NCI-H774 (cell line): ENCODE measurements at regions not wholly inside any gene's neighbourhood (a gene's known extent, or its start where the extent isn't known, plus 50 kb on each side); places are given as distances from the start of the nearest gene placed in this dataset.
"Not testable (repeated sequence)": the region's sequence is repeated elsewhere in the genome, so short reads cannot be mapped to it uniquely, and the experiment has no call there.

Source experiments
- DNase-seq: peaks from one replicate; lab custom pipeline; 2025; lab: John Stamatoyannopoulos, UW

GRCh38 chr1:102174259-102174863 is 177.6 kb upstream of the OLFM3 start:
- no peak for DNase-seq

- no peak for DNase-seq
Observed at GRCh38 chr1:102172200-102172599, 175.5 kb upstream of the OLFM3 start.

- DNase-seq: peak; percentile 5
Observed at GRCh38 chr1:102163799-102164198, 167.1 kb upstream of the OLFM3 start.

- no peak for DNase-seq
Observed at GRCh38 chr1:102151242-102151641, 154.5 kb upstream of the OLFM3 start.

- peak; percentile 5 for DNase-seq
Observed at GRCh38 chr1:102120910-102121309, 124.2 kb upstream of the OLFM3 start.

GRCh38 chr1:102118150-102118549 is 121.4 kb upstream of the OLFM3 start:
- no peak for DNase-seq

GRCh38 chr1:102110586-102110985 is 113.9 kb upstream of the OLFM3 start:
- no peak for DNase-seq

- not testable (repeated sequence) for DNase-seq
Observed at GRCh38 chr1:102109493-102109892, 112.8 kb upstream of the OLFM3 start.

- DNase-seq: no peak
Observed at GRCh38 chr1:102107441-102107840, 110.7 kb upstream of the OLFM3 start.

GRCh38 chr1:102105931-102106550 is 109.3 kb upstream of the OLFM3 start:
- DNase-seq: no peak

- DNase-seq: no peak
Observed at GRCh38 chr1:102103646-102104045, 106.9 kb upstream of the OLFM3 start.

- DNase-seq: no peak
Observed at GRCh38 chr1:102102276-102102780, 105.6 kb upstream of the OLFM3 start.

- DNase-seq: no peak
Observed at GRCh38 chr1:102100666-102101065, 103.9 kb upstream of the OLFM3 start.

- no peak for DNase-seq
Observed at GRCh38 chr1:102099916-102100315, 103.2 kb upstream of the OLFM3 start.

GRCh38 chr1:102098536-102098935 is 101.8 kb upstream of the OLFM3 start:
- no peak for DNase-seq

GRCh38 chr1:102098081-102098480 is 101.4 kb upstream of the OLFM3 start:
- no peak for DNase-seq

- no peak for DNase-seq
Observed at GRCh38 chr1:102097451-102097850, 100.7 kb upstream of the OLFM3 start.

- no peak for DNase-seq
Observed at GRCh38 chr1:102096162-102096561, 99.4 kb upstream of the OLFM3 start.

GRCh38 chr1:102089791-102090190 is 93.1 kb upstream of the OLFM3 start:
- no peak for DNase-seq

- no peak for DNase-seq
Observed at GRCh38 chr1:102085896-102086295, 89.2 kb upstream of the OLFM3 start.

- DNase-seq: no peak
Observed at GRCh38 chr1:102084771-102085535, 88.2 kb upstream of the OLFM3 start.

GRCh38 chr1:102083192-102083591 is 86.5 kb upstream of the OLFM3 start:
- no peak for DNase-seq

GRCh38 chr1:102074874-102075273 is 78.1 kb upstream of the OLFM3 start:
- DNase-seq: no peak
